GM19043 (cell line): ENCODE measurements at regions not wholly inside any gene's neighbourhood (a gene's known extent, or its start where the extent isn't known, plus 50 kb on each side); places are given as distances from the start of the nearest gene placed in this dataset.

ENCODE experiments used
- ATAC-seq: cut with Tn5 transposase; IDR thresholded peaks from one replicate; pipeline ENCODE4 v1.9.1; 2021; ENCODE audit warnings: low read depth; ENCODE audit not compliant: unreplicated experiment

DNA sequence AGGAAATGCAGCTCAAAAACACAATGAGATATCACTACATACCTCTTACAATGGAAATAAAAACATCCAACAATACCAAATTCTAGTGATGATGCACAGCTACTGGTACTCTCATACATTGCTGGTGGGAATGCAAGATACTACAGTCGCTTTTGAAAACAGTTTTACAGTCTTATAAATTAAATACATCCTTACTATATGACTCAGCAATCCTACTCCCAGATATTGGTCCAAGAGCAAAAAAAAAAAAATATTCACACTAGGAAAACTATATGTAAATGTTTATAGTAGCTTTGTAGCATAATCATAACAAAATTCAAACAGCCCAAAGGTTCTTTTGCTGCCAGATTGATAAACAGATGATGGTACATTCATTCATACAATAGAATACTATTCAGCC, 217.4 kb upstream of the FAM83B start:
- ATAC-seq, result no peak

- no peak for ATAC-seq
These were observed 213.5 kb upstream of the FAM83B start for GRCh38 chr6:54632984-54633565.

DNA sequence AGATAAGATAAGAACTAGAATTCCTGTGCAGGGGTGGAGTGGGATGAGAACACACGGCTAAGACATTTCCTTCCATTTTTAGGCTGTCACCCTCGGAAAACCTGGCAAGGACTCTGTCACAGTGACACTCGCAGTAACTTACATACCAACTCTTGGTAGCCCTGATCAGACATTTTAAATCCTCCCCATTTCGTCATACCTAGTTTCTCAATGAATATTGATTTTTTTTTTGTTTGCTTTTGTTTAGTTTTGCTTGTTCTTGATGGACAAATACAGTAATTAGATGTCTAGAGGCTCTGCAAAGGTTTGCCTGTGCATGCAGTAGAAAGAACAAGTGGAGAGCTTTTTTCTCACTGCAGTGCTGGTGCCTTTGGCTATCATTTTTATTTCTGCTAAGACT, 213.0 kb upstream of the FAM83B start:
- ATAC-seq, result no peak

DNA sequence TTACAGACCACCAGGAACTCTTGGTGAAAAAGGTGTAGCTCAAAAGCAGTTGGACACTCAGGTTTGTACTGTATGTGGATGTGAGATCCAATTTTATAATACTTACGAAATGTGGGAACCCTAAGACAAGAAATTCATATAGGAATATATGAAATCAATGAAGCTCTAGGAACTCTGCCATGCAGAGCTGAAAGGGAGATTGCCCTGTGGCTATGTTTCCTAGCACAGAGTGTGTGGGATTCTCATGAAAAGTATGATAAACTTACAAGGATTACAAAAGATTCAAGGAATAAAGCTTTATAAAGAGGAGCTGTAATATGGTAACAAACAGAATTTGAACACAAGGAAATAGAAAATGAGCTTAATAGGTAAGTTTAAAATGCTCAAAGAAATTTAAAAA, 205.7 kb upstream of the FAM83B start:
- ATAC-seq, result no peak

GRCh38 chr6:54646069-54646950, 200.3 kb upstream of the FAM83B start:
- no peak for ATAC-seq

GRCh38 chr6:54646951-54647664, 199.5 kb upstream of the FAM83B start:
- no peak for ATAC-seq

- no peak for ATAC-seq
These were observed 192.2 kb upstream of the FAM83B start for GRCh38 chr6:54654381-54654780.

GRCh38 chr6:54655162-54655561, 191.4 kb upstream of the FAM83B start:
- ATAC-seq, result no peak

- ATAC-seq, result no peak
These were observed 181.3 kb upstream of the FAM83B start for GRCh38 chr6:54665278-54665677.

DNA sequence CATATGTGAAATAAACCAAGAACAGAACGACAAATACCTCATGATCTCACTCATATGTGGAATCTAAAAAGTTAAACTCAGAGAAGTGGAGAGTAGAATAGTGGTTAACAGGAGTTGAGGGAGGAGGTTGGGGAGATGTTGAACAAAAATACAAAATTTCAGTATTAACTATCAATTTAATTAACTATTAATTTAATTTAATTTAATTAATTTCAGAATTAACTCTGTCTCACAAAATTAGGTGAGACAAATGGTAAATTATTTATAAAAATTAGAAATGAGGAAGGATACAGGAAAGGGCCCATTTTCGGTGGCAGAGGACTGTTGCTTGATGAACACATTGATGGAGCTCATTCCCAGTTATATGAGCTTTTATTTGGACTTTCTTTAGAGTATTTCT, 166.0 kb upstream of the FAM83B start:
- no peak for ATAC-seq

- ATAC-seq, result no peak
These were observed 165.3 kb upstream of the FAM83B start for GRCh38 chr6:54681267-54681666.

GRCh38 chr6:54681987-54682386, 164.6 kb upstream of the FAM83B start:
- no peak for ATAC-seq

DNA sequence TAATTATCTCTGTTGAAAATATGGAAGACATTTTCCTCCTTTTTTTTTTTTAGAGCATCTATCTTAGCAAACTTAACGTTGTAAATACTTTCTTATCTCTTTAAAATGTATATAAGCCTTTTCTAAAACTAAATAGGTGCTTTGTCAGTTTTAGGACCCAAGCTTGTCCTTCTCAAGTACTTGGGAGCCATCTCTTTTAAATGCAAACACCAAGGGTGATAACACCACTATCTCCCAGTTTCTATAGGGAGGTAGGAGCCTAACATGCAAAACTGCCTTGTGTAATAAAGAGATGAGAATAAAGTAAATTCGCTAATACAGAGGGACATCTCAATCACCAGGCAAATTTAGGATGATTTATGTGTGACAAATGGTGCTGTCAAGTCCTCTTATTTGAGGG, 157.0 kb upstream of the FAM83B start:
- ATAC-seq, result no peak

DNA sequence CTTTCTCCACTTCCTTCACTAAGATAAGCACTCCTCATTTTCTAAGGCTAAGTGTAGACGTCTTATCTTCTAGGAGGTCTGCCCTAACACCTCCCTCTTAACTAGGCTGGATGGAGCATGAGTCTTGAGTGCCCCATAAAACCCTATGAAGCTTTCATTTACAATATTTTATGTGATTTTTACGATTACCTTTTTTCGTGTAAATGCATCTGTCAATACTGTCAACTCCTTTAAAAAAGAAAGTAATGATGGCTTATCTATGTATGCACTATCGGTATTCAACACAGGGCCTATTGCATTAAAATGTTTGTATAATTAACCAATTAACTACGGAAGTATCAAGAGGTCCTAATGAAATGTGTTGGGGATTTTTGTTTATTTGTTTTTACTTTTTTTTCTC, 156.0 kb upstream of the FAM83B start:
- ATAC-seq, result no peak

GRCh38 chr6:54694928-54695532, 151.5 kb upstream of the FAM83B start:
- ATAC-seq, result no peak

DNA sequence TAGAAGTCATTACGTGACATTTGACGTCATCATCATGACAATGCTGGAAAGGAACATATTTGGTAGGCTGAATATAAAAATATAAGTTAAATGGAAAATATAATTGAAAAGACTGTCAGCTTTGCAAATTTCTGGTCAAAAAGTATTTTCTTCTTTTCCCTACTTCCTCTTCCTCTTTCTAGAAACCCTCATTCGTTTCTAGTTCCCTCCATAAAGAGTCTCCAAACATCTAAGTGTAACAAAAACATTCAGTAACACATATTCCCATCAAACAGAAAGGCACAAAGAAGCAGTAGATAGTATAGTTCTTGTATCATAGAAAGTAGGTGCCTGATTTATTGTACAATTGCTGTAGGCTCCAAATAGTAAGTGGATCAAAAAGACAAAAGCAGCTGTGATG, 150.8 kb upstream of the FAM83B start:
- ATAC-seq, result no peak

DNA sequence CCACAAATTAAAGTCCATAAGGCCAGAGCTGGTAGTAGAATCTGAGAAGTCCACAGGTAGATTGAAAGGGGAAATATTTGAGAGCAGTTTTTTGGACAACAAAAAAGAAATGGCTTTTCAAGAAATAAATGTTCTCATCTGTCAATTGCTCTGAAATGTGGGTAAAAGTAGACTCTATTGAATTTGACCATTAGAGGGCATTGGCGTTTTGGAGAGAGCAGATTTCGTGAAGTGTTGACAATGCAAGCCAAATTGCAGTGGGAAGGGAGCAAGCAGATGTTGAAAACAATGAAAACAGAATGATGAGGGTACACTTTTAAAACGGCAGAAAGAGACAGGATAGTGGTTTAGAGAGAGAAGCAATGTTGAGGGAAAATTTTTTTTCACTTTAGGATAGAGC, 149.1 kb upstream of the FAM83B start:
- no peak for ATAC-seq

- ATAC-seq, result no peak
These were observed 147.6 kb upstream of the FAM83B start for GRCh38 chr6:54698974-54699373.

GRCh38 chr6:54700158-54700557, 146.4 kb upstream of the FAM83B start:
- ATAC-seq, result no peak

DNA sequence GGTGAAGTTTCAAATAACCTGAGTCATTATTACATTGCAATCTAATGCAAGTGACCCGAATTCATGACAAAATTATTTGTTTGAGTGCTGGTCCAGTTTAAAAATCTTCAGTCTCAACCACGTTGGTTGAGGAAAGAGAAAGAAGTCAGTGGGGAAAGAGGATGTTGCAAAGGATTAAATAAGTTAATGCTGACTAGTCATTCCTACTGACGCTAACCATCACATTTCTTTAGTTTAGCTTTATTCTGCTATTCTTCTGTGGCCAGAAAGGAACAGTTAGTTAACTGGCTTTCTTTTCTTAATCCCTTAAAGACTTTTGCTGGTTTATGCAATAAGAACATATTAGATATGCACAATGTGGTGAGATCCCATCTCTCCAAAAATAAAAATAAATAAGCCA, 143.8 kb upstream of the FAM83B start:
- ATAC-seq, result no peak

DNA sequence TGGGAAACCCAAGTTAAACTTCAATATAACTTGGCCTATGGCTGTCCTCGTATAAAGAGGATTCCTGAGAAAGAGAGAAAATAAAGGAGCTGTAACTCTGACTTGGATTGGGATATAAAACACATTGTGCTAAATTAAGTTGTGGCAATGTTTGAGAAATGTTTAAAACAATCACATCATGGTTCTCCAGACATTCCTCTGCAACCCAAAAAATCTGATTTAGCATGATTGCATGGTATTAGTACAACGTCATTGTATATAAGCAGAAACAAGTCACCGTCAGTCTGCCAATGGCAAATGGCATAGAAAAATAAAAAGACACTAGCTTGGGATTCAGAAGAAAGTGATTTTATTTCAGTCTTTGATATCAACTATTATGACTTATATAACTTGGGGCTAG, 140.2 kb upstream of the FAM83B start:
- no peak for ATAC-seq
